ENCODE measurements at regions not wholly inside any gene's neighbourhood (a gene's known extent, or its start where the extent isn't known, plus 50 kb on each side); places are given as distances from the start of the nearest gene placed in this dataset.

- Histone ChIP-seq H3K36me3 (ENCODE audit: low read depth) (no peaks in the 10 kb centered on the region), H3K9ac (no peak overlapping the region), H4K20me1 (ENCODE audit: insufficient read depth) (no peaks in the 10 kb centered on the region), H3K27ac (no peak overlapping the region), H3K4me1 (ENCODE audit: insufficient read depth) (no peaks in the 10 kb centered on the region), H3K4me3 (no peak overlapping the region), H3K9me2 (ENCODE audit: insufficient read depth) (no peaks in the 10 kb centered on the region), H3K27me3 (replicated peaks; ENCODE audit: insufficient read depth) (peaks cover 7% of the 10 kb centered on the region; the same call in 1 of the 2 replicates), H3K79me2 (ENCODE audit: insufficient read depth) (no peaks in the 10 kb centered on the region), H3K4me2 (ENCODE audit: unreplicated experiment) (no peak overlapping the region), H2AFZ (no peak overlapping the region), H3F3A (ENCODE audit: insufficient read depth) (no peaks in the 10 kb centered on the region), H3K9me3 (ENCODE audit: low read depth) (no peaks in the 10 kb centered on the region)
- in situ Hi-C loops (cut with MboI) = no loop called here
- WGBS, 2 experiments (ENCODE audit: low coverage in 1 of 2, low lambda C conversion rate in 2 of 2, missing lambda C conversion rate in 2 of 2) = 58% methylated on average over 5 of the region's 5 CpGs
- no peak for DNase-seq
- TF ChIP-seq EZH2 (IDR thresholded peaks at IDR 0.05; ENCODE audit: insufficient read depth, poor library complexity, severe bottlenecking) = no peak
- TF ChIP-seq EZH2phosphoT487 (IDR thresholded peaks at IDR 0.05; ENCODE audit: insufficient read depth, low read depth) = no peak
Observed at GRCh38 chr2:151175864-151176263, 85.8 kb downstream of the RBM43 start.

- H3K27ac ChIP-seq = no peak overlapping the region
- TF ChIP-seq EZH2phosphoT487 (IDR thresholded peaks at IDR 0.05; ENCODE audit: insufficient read depth, low read depth) (no peak), EZH2 (IDR thresholded peaks at IDR 0.05; ENCODE audit: insufficient read depth, poor library complexity, severe bottlenecking) (no peak)
- no peak for DNase-seq
- H2AFZ ChIP-seq = no peak overlapping the region
- peaks cover 7% of the 10 kb centered on the region; the same call in 1 of the 2 replicates for H3K27me3 ChIP-seq (replicated peaks; ENCODE audit: insufficient read depth)
- H3K79me2 ChIP-seq (ENCODE audit: insufficient read depth) = no peaks in the 10 kb centered on the region
- no peaks in the 10 kb centered on the region for H3K9me3 ChIP-seq (ENCODE audit: low read depth)
- H3K4me2 ChIP-seq (ENCODE audit: unreplicated experiment) = no peak overlapping the region
- no peaks in the 10 kb centered on the region for H3F3A ChIP-seq (ENCODE audit: insufficient read depth)
- H4K20me1 ChIP-seq (ENCODE audit: insufficient read depth) = no peaks in the 10 kb centered on the region
- 89 to 91% methylated on average over 2 of the region's 2 CpGs for WGBS, 2 experiments (ENCODE audit: low coverage in 1 of 2, low lambda C conversion rate in 2 of 2, missing lambda C conversion rate in 2 of 2)
- no peaks in the 10 kb centered on the region for H3K4me1 ChIP-seq (ENCODE audit: insufficient read depth)
- H3K9ac ChIP-seq = no peak overlapping the region
- H3K36me3 ChIP-seq (ENCODE audit: low read depth) = no peaks in the 10 kb centered on the region
- in situ Hi-C loops (cut with MboI) = no loop called here
- no peaks in the 10 kb centered on the region for H3K9me2 ChIP-seq (ENCODE audit: insufficient read depth)
- H3K4me3 ChIP-seq = no peak overlapping the region
Observed at GRCh38 chr2:151174127-151174526, 87.5 kb downstream of the RBM43 start.

- H3K9me3 ChIP-seq (ENCODE audit: low read depth) = no peaks in the 10 kb centered on the region
- TF ChIP-seq EZH2 (IDR thresholded peaks at IDR 0.05; ENCODE audit: insufficient read depth, poor library complexity, severe bottlenecking) (no peak), EZH2phosphoT487 (IDR thresholded peaks at IDR 0.05; ENCODE audit: insufficient read depth, low read depth) (no peak)
- no peaks in the 10 kb centered on the region for H3K36me3 ChIP-seq (ENCODE audit: low read depth)
- H3K4me3 ChIP-seq = no peak overlapping the region
- no peak overlapping the region for H3K27ac ChIP-seq
- H3K27me3 ChIP-seq (replicated peaks; ENCODE audit: insufficient read depth) = no peaks in the 10 kb centered on the region
- no peaks in the 10 kb centered on the region for H4K20me1 ChIP-seq (ENCODE audit: insufficient read depth)
- H2AFZ ChIP-seq = no peak overlapping the region
- no peaks in the 10 kb centered on the region for H3F3A ChIP-seq (ENCODE audit: insufficient read depth)
- no peak overlapping the region for H3K4me2 ChIP-seq (ENCODE audit: unreplicated experiment)
- no peak overlapping the region for H3K9ac ChIP-seq
- no peak for DNase-seq
- H3K79me2 ChIP-seq (ENCODE audit: insufficient read depth) = no peaks in the 10 kb centered on the region
- no peaks in the 10 kb centered on the region for H3K9me2 ChIP-seq (ENCODE audit: insufficient read depth)
- H3K4me1 ChIP-seq (ENCODE audit: insufficient read depth) = no peaks in the 10 kb centered on the region
- in situ Hi-C loops (cut with MboI) = no loop called here
- 76 to 81% methylated on average over 2 of the region's 2 CpGs for WGBS, 2 experiments (ENCODE audit: low coverage in 1 of 2, low lambda C conversion rate in 2 of 2, missing lambda C conversion rate in 2 of 2)
Observed at GRCh38 chr2:151171186-151171585, 90.5 kb downstream of the RBM43 start.

GRCh38 chr2:151166410-151166809, 95.3 kb downstream of the RBM43 start:
- Histone ChIP-seq H3F3A (ENCODE audit: insufficient read depth) (no peaks in the 10 kb centered on the region), H3K9me3 (ENCODE audit: low read depth) (no peaks in the 10 kb centered on the region), H4K20me1 (ENCODE audit: insufficient read depth) (no peaks in the 10 kb centered on the region), H3K4me3 (no peak overlapping the region), H3K4me2 (ENCODE audit: unreplicated experiment) (no peak overlapping the region), H3K36me3 (ENCODE audit: low read depth) (no peaks in the 10 kb centered on the region), H3K27ac (no peak overlapping the region), H2AFZ (no peak overlapping the region), H3K4me1 (ENCODE audit: insufficient read depth) (no peaks in the 10 kb centered on the region), H3K27me3 (replicated peaks; ENCODE audit: insufficient read depth) (no peaks in the 10 kb centered on the region), H3K9ac (no peak overlapping the region), H3K79me2 (ENCODE audit: insufficient read depth) (no peaks in the 10 kb centered on the region), H3K9me2 (ENCODE audit: insufficient read depth) (no peaks in the 10 kb centered on the region)
- DNase-seq = no peak
- WGBS, 2 experiments (ENCODE audit: low coverage in 1 of 2, low lambda C conversion rate in 2 of 2, missing lambda C conversion rate in 2 of 2) = 68 to 75% methylated on average over 5 of the region's 5 CpGs
- in situ Hi-C loops (cut with MboI) = no loop called here
- TF ChIP-seq EZH2 (IDR thresholded peaks at IDR 0.05; ENCODE audit: insufficient read depth, poor library complexity, severe bottlenecking) (no peak), EZH2phosphoT487 (IDR thresholded peaks at IDR 0.05; ENCODE audit: insufficient read depth, low read depth) (no peak)

GRCh38 chr2:151165105-151165684, 96.5 kb downstream of the RBM43 start:
- H3K4me3 ChIP-seq = no peak overlapping the region
- H3K9ac ChIP-seq = no peak overlapping the region
- no peaks in the 10 kb centered on the region for H3K9me2 ChIP-seq (ENCODE audit: insufficient read depth)
- no peaks in the 10 kb centered on the region for H3K27me3 ChIP-seq (replicated peaks; ENCODE audit: insufficient read depth)
- H3K27ac ChIP-seq = no peak overlapping the region
- H2AFZ ChIP-seq = no peak overlapping the region
- H3K4me2 ChIP-seq (ENCODE audit: unreplicated experiment) = no peak overlapping the region
- no peaks in the 10 kb centered on the region for H3F3A ChIP-seq (ENCODE audit: insufficient read depth)
- H3K9me3 ChIP-seq (ENCODE audit: low read depth) = no peaks in the 10 kb centered on the region
- WGBS, 2 experiments (ENCODE audit: low coverage in 1 of 2, low lambda C conversion rate in 2 of 2, missing lambda C conversion rate in 2 of 2) = 49% methylated on average over 5 of the region's 5 CpGs
- DNase-seq = no peak
- H4K20me1 ChIP-seq (ENCODE audit: insufficient read depth) = no peaks in the 10 kb centered on the region
- no peaks in the 10 kb centered on the region for H3K4me1 ChIP-seq (ENCODE audit: insufficient read depth)
- in situ Hi-C loops (cut with MboI) = no loop called here
- no peaks in the 10 kb centered on the region for H3K79me2 ChIP-seq (ENCODE audit: insufficient read depth)
- H3K36me3 ChIP-seq (ENCODE audit: low read depth) = no peaks in the 10 kb centered on the region
- no peak for TF ChIP-seq EZH2 (IDR thresholded peaks at IDR 0.05; ENCODE audit: insufficient read depth, poor library complexity, severe bottlenecking)
- no peak for TF ChIP-seq EZH2phosphoT487 (IDR thresholded peaks at IDR 0.05; ENCODE audit: insufficient read depth, low read depth)
